ENCODE measurements at regions not wholly inside any gene's neighbourhood (a gene's known extent, or its start where the extent isn't known, plus 50 kb on each side); places are given as distances from the start of the nearest gene placed in this dataset.

DNA sequence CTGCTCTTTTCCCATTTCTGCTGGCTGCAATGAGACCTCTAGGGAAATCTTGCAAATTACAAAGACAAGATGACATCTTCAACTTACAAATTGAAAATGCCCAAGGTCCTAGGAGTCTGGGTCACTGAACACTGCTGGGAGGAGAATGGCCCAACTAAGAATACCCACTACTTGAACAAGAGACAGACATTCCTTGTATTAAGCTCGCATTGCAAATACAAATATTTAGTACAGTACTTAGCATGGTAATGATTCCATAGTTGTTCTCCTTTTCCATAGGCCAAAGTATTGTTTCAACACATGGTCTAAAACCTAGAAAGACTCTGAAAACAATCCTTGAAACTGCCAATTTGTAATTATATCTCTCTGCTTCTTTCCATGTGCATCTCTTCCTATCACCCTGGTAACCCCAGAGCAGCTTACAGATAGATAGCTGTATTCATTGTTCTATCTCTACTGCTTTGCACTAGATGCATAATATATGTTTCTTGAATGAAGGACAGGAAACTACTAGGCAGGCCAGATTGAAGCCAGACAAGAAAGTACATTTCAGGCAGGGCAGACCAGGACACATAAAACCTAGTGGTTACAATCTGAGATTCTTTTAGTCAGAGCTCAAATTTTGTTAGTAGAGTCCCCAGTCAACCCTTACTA lies 1545.7 kb upstream of the TENM4 start:
- TF ChIP-seq NFIC (IDR thresholded peaks at IDR 0.05), result no peak
- TF ChIP-seq, protein P1, sequence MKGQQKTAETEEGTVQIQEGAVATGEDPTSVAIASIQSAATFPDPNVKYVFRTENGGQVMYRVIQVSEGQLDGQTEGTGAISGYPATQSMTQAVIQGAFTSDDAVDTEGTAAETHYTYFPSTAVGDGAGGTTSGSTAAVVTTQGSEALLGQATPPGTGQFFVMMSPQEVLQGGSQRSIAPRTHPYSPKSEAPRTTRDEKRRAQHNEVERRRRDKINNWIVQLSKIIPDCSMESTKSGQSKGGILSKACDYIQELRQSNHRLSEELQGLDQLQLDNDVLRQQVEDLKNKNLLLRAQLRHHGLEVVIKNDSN (IDR thresholded peaks at IDR 0.05), result no peak
- no peak for TF ChIP-seq EP300 (IDR thresholded peaks at IDR 0.05; ENCODE audit: borderline replicate concordance)
- no peak for TF ChIP-seq ZBTB7A (IDR thresholded peaks at IDR 0.05; ENCODE audit: low read depth)
- TF ChIP-seq TEAD4 (IDR thresholded peaks at IDR 0.05), result no peak
- TF ChIP-seq, protein P2, sequence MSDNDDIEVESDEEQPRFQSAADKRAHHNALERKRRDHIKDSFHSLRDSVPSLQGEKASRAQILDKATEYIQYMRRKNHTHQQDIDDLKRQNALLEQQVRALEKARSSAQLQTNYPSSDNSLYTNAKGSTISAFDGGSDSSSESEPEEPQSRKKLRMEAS (IDR thresholded peaks at IDR 0.05), result no peak
- no peak for TF ChIP-seq TAF1 (IDR thresholded peaks at IDR 0.05; ENCODE audit: low read depth)
- no peak for TF ChIP-seq CEBPB (IDR thresholded peaks at IDR 0.05)
- no peak for TF ChIP-seq TCF12 (IDR thresholded peaks at IDR 0.05; ENCODE audit: low read depth)
- TF ChIP-seq YY1 (IDR thresholded peaks at IDR 0.05; ENCODE audit: low read depth), result no peak
- TF ChIP-seq RAD21 (IDR thresholded peaks at IDR 0.05; ENCODE audit: low read depth), result no peak
- no peak for TF ChIP-seq FOXM1 (IDR thresholded peaks at IDR 0.05; ENCODE audit: borderline replicate concordance, low read depth)
- TF ChIP-seq CREB1 (IDR thresholded peaks at IDR 0.05; ENCODE audit: low read depth), result no peak
- TF ChIP-seq, protein P3, sequence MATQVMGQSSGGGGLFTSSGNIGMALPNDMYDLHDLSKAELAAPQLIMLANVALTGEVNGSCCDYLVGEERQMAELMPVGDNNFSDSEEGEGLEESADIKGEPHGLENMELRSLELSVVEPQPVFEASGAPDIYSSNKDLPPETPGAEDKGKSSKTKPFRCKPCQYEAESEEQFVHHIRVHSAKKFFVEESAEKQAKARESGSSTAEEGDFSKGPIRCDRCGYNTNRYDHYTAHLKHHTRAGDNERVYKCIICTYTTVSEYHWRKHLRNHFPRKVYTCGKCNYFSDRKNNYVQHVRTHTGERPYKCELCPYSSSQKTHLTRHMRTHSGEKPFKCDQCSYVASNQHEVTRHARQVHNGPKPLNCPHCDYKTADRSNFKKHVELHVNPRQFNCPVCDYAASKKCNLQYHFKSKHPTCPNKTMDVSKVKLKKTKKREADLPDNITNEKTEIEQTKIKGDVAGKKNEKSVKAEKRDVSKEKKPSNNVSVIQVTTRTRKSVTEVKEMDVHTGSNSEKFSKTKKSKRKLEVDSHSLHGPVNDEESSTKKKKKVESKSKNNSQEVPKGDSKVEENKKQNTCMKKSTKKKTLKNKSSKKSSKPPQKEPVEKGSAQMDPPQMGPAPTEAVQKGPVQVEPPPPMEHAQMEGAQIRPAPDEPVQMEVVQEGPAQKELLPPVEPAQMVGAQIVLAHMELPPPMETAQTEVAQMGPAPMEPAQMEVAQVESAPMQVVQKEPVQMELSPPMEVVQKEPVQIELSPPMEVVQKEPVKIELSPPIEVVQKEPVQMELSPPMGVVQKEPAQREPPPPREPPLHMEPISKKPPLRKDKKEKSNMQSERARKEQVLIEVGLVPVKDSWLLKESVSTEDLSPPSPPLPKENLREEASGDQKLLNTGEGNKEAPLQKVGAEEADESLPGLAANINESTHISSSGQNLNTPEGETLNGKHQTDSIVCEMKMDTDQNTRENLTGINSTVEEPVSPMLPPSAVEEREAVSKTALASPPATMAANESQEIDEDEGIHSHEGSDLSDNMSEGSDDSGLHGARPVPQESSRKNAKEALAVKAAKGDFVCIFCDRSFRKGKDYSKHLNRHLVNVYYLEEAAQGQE (IDR thresholded peaks at IDR 0.05; ENCODE audit: low read depth), result no peak
- no peak for TF ChIP-seq EGR1 (IDR thresholded peaks at IDR 0.05)

DNA sequence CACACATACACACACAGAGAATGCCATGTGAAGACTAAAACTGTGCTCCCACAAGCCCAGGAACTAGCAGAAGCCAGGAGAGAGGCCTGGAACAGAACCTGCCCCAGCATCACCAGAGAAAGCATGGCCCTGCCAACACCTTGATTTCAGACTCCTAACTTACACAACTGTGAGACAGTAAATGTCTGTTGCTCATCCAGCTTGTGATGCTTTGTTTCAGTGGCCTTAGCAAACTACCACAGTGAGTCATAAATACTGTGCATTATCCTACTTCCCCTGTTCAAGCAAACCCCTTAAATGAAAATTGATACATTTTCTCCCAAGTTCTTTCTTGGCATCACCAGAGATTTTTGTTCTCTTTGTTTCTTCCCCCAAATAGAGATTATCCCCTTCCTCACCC lies 1539.4 kb upstream of the TENM4 start:
- TF ChIP-seq, protein P3 (IDR thresholded peaks at IDR 0.05; ENCODE audit: low read depth), result no peak
- TF ChIP-seq YY1 (IDR thresholded peaks at IDR 0.05; ENCODE audit: low read depth), result no peak
- TF ChIP-seq, protein P1 (IDR thresholded peaks at IDR 0.05), result no peak
- no peak for TF ChIP-seq FOXM1 (IDR thresholded peaks at IDR 0.05; ENCODE audit: borderline replicate concordance, low read depth)
- no peak for TF ChIP-seq RAD21 (IDR thresholded peaks at IDR 0.05; ENCODE audit: low read depth)
- no peak for TF ChIP-seq TAF1 (IDR thresholded peaks at IDR 0.05; ENCODE audit: low read depth)
- no peak for TF ChIP-seq EP300 (IDR thresholded peaks at IDR 0.05; ENCODE audit: borderline replicate concordance)
- no peak for TF ChIP-seq CEBPB (IDR thresholded peaks at IDR 0.05)
- TF ChIP-seq TEAD4 (IDR thresholded peaks at IDR 0.05), result no peak
- TF ChIP-seq, protein P2 (IDR thresholded peaks at IDR 0.05), result no peak

DNA sequence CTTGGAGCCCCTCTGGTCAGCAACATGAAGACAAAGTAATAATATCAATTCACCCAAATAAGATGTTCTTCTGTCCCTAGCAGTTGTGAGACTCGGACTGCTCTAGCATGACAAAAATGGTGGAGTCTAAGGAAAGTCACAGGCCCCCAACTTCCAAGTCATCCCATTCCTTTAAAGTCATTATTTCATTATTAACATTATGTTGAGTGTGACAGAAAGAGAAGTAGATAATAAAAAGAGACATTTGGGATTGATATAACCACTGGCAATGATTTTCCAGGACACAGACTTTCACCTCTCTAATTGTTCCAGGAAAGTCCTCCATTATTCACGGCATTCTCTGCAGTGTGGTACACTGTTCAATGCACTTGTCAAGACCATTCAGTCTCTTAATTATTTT lies 1533.0 kb upstream of the TENM4 start:
- TF ChIP-seq EGR1 (IDR thresholded peaks at IDR 0.05), result no peak
- TF ChIP-seq TEAD4 (IDR thresholded peaks at IDR 0.05), result no peak
- no peak for TF ChIP-seq FOXM1 (IDR thresholded peaks at IDR 0.05; ENCODE audit: borderline replicate concordance, low read depth)
- TF ChIP-seq, protein P1 (IDR thresholded peaks at IDR 0.05), result no peak
- TF ChIP-seq, protein P2 (IDR thresholded peaks at IDR 0.05), result no peak
- no peak for TF ChIP-seq CEBPB (IDR thresholded peaks at IDR 0.05)
- no peak for TF ChIP-seq TAF1 (IDR thresholded peaks at IDR 0.05; ENCODE audit: low read depth)
- TF ChIP-seq CREB1 (IDR thresholded peaks at IDR 0.05; ENCODE audit: low read depth), result no peak
- TF ChIP-seq RAD21 (IDR thresholded peaks at IDR 0.05; ENCODE audit: low read depth), result no peak
- TF ChIP-seq EP300 (IDR thresholded peaks at IDR 0.05; ENCODE audit: borderline replicate concordance), result no peak
- TF ChIP-seq NFIC (IDR thresholded peaks at IDR 0.05), result no peak
- no peak for TF ChIP-seq ZBTB7A (IDR thresholded peaks at IDR 0.05; ENCODE audit: low read depth)
- no peak for TF ChIP-seq TCF12 (IDR thresholded peaks at IDR 0.05; ENCODE audit: low read depth)
- no peak for TF ChIP-seq YY1 (IDR thresholded peaks at IDR 0.05; ENCODE audit: low read depth)

DNA sequence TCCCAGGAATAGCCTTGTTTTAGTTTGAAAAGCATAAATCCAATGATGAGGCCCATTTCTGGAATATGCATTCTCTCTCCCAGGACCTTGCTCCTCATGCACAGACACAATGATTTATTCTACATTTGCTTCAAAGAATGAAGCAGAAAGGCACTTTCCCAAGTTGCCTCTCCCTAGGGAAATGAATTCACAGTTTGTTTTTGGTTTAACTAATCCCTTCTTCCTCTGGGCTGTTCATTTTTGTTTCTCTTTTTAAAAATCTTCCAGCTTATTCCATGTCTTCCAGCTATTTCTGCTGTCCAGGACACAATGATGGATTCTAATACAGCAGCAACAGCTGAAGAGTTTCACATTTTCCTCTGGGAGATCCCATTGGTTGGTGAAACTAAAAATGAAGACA lies 1529.2 kb upstream of the TENM4 start:
- TF ChIP-seq EP300 (IDR thresholded peaks at IDR 0.05; ENCODE audit: borderline replicate concordance) (no peak), TEAD4 (IDR thresholded peaks at IDR 0.05) (no peak), YY1 (IDR thresholded peaks at IDR 0.05; ENCODE audit: low read depth) (no peak), FOXM1 (IDR thresholded peaks at IDR 0.05; ENCODE audit: borderline replicate concordance, low read depth) (no peak), EGR1 (IDR thresholded peaks at IDR 0.05) (no peak), TCF12 (IDR thresholded peaks at IDR 0.05; ENCODE audit: low read depth) (no peak), TAF1 (IDR thresholded peaks at IDR 0.05; ENCODE audit: low read depth) (no peak), CREB1 (IDR thresholded peaks at IDR 0.05; ENCODE audit: low read depth) (no peak), ZBTB7A (IDR thresholded peaks at IDR 0.05; ENCODE audit: low read depth) (no peak), CEBPB (IDR thresholded peaks at IDR 0.05) (no peak), NFIC (IDR thresholded peaks at IDR 0.05) (no peak), RAD21 (IDR thresholded peaks at IDR 0.05; ENCODE audit: low read depth) (no peak)
- TF ChIP-seq, protein P1 (IDR thresholded peaks at IDR 0.05), result no peak
- TF ChIP-seq, protein P2 (IDR thresholded peaks at IDR 0.05), result no peak
- TF ChIP-seq, protein P3 (IDR thresholded peaks at IDR 0.05; ENCODE audit: low read depth), result no peak

Measured in Ishikawa (cell line).